DMS 273 treated with DMSO at 0.1 percent for 48 hours (cell line): ENCODE measurements at regions not wholly inside any gene's neighbourhood (a gene's known extent, or its start where the extent isn't known, plus 50 kb on each side); places are given as distances from the start of the nearest gene placed in this dataset.

Source experiments
- DNase-seq: peaks from one replicate; lab custom pipeline; 2025; lab: John Stamatoyannopoulos, UW

- no peak for DNase-seq
These were observed 295.7 kb upstream of the FOXF1 start for GRCh38 chr16:86214326-86215232.

- no peak for DNase-seq
These were observed 294.9 kb upstream of the FOXF1 start for GRCh38 chr16:86215233-86215978.

GRCh38 chr16:86215979-86216585 is 294.2 kb upstream of the FOXF1 start:
- DNase-seq, result no peak

GRCh38 chr16:86216591-86216990 is 293.7 kb upstream of the FOXF1 start:
- no peak for DNase-seq

- no peak for DNase-seq
These were observed 293.1 kb upstream of the FOXF1 start for GRCh38 chr16:86217001-86217890.

- DNase-seq, result no peak
These were observed 292.4 kb upstream of the FOXF1 start for GRCh38 chr16:86217891-86218270.

- no peak for DNase-seq
These were observed 291.7 kb upstream of the FOXF1 start for GRCh38 chr16:86218479-86219170.

- DNase-seq, result no peak
These were observed 290.5 kb upstream of the FOXF1 start for GRCh38 chr16:86219655-86220445.

- DNase-seq, result no peak
These were observed 289.8 kb upstream of the FOXF1 start for GRCh38 chr16:86220561-86220960.

- no peak for DNase-seq
These were observed 289.2 kb upstream of the FOXF1 start for GRCh38 chr16:86221085-86221484.

- DNase-seq, result no peak
These were observed 287.8 kb upstream of the FOXF1 start for GRCh38 chr16:86222547-86222946.

- DNase-seq, result no peak
These were observed 287.3 kb upstream of the FOXF1 start for GRCh38 chr16:86222965-86223551.

GRCh38 chr16:86224126-86224525 is 286.2 kb upstream of the FOXF1 start:
- DNase-seq, result no peak

GRCh38 chr16:86224629-86225028 is 285.7 kb upstream of the FOXF1 start:
- no peak for DNase-seq

- no peak for DNase-seq
These were observed 284.4 kb upstream of the FOXF1 start for GRCh38 chr16:86225905-86226371.

GRCh38 chr16:86227041-86227440 is 283.3 kb upstream of the FOXF1 start:
- DNase-seq, result no peak

GRCh38 chr16:86227801-86228200 is 282.5 kb upstream of the FOXF1 start:
- no peak for DNase-seq

GRCh38 chr16:86228713-86229112 is 281.6 kb upstream of the FOXF1 start:
- no peak for DNase-seq

- no peak for DNase-seq
These were observed 281.0 kb upstream of the FOXF1 start for GRCh38 chr16:86229283-86229682.
